ENCODE measurements at regions not wholly inside any gene's neighbourhood (a gene's known extent, or its start where the extent isn't known, plus 50 kb on each side); places are given as distances from the start of the nearest gene placed in this dataset.
"Not testable (repeated sequence)": the region's sequence is repeated elsewhere in the genome, so short reads cannot be mapped to it uniquely, and the experiment has no call there.

DNA sequence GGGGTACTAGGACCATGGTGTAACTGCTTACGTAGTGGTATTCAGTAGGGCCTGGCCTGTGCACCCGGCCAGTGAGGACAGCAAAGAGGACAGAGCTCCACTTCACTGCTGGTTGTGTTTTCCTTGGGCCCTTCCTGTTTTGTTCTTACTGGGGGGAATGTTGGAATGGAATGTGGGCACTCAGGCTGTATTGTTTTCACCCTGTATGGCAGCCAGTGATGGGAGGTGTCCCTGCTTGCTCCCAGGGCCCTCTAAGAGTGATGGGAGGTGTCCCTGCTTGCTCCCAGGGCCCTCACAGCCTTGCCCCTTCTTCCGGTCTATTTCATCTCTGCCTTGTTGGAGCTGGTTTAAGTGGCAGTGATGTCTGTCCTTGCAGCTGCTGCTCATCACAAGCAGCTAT is 158.0 kb downstream of the ATP6V0E2 start:
- H3K27me3 ChIP-seq (replicated peaks; ENCODE audit: insufficient read depth); intact Hi-C loops (cut with DNase I); H3K27ac ChIP-seq; H3K36me3 ChIP-seq; H3K4me1 ChIP-seq (replicated peaks); H3K4me3 ChIP-seq; H3K9me3 ChIP-seq; DNase-seq (ENCODE audit: low spot score): not testable (repeated sequence)
- 73% methylated on average over 3 of the region's 3 CpGs for WGBS

DNA sequence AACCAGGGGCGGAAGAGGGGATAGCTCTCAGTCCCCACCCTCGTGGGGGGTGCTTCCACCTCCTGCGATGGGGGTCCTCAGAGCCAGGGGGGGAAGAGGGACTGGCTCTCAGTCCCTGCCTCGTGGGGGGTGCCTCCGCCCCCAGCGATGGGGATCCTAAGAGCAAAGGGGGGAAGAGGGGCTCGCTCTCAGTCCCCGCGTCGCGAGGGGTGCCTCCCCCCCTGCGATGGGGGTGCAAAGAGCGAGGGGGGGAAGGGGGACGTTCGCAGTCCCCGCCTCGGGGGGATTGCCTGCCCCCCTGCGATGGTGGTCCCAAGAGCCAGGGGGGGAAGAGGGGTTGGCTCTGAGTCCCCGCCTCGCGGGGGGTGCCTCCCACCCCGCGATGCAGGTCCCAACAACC is 159.9 kb downstream of the ATP6V0E2 start:
- DNase-seq (ENCODE audit: low spot score); H3K4me3 ChIP-seq; H3K27ac ChIP-seq; H3K27me3 ChIP-seq (replicated peaks; ENCODE audit: insufficient read depth); H3K4me1 ChIP-seq (replicated peaks); H3K9me3 ChIP-seq; H3K36me3 ChIP-seq; intact Hi-C loops (cut with DNase I): not testable (repeated sequence)
- WGBS = 91% methylated on average over 4 of the region's 23 CpGs

DNA sequence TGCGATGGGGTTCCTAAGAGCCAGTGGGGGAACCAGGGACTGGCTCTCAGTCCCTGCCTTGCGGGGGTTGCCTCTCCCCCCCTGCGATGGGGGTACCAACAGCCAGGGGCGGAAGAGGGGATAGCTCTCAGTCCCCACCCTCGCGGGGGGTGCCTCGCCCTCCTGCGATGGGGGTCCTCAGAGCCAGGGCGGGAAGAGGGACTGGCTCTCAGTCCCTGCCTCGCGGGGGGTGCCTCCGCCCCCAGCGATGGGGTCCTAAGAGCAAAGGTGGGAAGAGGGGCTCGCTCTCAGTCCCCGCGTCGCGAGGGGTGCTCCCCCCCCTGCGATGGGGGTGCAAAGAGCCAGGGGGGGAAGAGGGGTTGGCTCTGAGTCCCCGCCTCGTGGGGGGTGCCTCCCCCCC is 162.0 kb downstream of the ATP6V0E2 start:
- H3K36me3 ChIP-seq; H3K27me3 ChIP-seq (replicated peaks; ENCODE audit: insufficient read depth); H3K4me1 ChIP-seq (replicated peaks); H3K9me3 ChIP-seq; H3K4me3 ChIP-seq; H3K27ac ChIP-seq; intact Hi-C loops (cut with DNase I); DNase-seq (ENCODE audit: low spot score): not testable (repeated sequence)
- 89% methylated on average over 1 of the region's 21 CpGs for WGBS

DNA sequence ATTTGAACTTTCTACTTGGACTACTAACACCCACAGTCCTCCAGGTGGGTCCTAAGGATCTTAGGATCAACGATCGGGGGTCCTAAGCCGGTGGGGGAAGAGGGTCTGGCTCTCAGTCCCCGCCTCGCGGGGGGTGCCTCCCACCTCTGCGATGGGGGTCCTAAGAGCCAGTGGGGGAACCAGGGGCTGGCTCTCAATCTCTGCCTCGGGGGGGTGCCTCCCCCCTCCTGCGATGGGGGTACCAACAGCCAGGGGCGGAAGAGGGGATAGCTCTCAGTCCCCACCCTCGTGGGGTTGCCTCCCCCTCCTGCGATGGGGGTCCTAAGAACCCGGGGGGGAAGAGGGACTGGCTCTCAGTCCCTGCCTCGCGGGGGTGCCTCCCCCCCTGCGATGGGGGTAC is 165.3 kb downstream of the ATP6V0E2 start:
- H3K27me3 ChIP-seq (replicated peaks; ENCODE audit: insufficient read depth); H3K4me1 ChIP-seq (replicated peaks); H3K36me3 ChIP-seq; H3K9me3 ChIP-seq; intact Hi-C loops (cut with DNase I); H3K4me3 ChIP-seq; DNase-seq (ENCODE audit: low spot score); H3K27ac ChIP-seq: not testable (repeated sequence)
- WGBS = 84% methylated on average over 15 of the region's 16 CpGs

DNA sequence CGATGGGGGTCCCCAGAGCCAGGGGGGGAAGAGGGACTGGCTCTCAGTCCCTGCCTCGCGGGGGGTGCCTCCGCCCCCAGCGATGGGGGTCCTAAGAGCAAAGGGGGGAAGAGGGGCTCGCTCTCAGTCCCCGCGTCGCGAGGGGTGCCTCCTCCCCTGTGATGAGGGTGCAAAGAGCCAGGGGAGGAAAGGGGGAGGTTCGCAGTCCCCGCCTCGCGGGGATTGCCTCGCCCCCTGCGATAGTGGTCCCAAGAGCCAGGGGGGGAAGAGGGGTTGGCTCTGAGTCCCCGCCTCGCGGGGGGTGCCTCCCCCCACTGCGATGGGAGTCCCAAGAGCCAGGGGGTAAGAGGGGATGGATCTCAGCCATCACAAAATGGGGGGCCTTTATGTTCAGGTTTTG is 168.5 kb downstream of the ATP6V0E2 start:
- WGBS = no CpG with 5 or more reads among the region's 20 CpGs
- DNase-seq (ENCODE audit: low spot score); H3K4me1 ChIP-seq (replicated peaks); H3K27ac ChIP-seq; H3K36me3 ChIP-seq; H3K9me3 ChIP-seq; H3K27me3 ChIP-seq (replicated peaks; ENCODE audit: insufficient read depth); H3K4me3 ChIP-seq; intact Hi-C loops (cut with DNase I): not testable (repeated sequence)

DNA sequence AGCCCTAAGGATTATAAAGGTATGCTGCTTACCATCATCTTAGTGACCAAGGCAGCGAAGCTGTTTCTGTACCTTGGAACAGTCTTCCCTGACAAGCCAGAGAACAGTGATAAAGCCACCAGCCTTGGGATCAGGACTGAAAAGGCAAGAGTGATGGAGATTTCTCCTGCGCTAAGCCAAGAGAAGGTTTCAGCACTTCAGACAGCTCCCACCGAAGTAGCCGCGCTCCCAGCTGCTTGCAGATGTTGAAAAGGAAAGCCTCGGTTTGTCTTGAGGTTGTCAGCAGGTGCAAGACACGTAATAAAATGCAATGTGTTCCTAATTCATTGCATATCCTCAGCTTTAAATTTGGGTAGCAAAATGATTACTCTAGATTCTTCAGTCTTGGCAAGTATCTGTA is 171.0 kb downstream of the ATP6V0E2 start:
- intact Hi-C loops (cut with DNase I); H3K36me3 ChIP-seq; H3K27ac ChIP-seq; H3K4me3 ChIP-seq; H3K9me3 ChIP-seq; DNase-seq (ENCODE audit: low spot score); H3K27me3 ChIP-seq (replicated peaks; ENCODE audit: insufficient read depth); H3K4me1 ChIP-seq (replicated peaks): not testable (repeated sequence)
- WGBS = 8% methylated on average over 7 of the region's 7 CpGs

DNA sequence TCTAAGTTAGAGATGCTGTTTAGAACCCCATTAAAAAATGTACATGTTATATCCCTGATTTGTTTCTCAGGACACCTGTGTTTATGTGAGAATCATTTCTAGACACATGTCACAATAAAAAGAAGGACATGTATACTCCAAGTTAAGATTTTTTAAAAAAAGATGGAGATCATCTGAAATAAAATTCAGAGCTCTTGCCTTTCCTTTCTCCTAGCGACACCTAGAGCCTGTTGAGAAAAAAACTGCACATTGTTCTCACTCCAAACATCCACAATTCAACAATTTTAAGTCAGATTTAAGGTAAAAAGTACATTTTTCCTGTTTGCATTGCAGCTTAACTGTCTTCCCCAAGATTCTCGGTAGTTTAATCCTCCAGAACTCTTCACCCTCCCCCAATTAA is 171.8 kb downstream of the ATP6V0E2 start:
- H3K4me3 ChIP-seq; DNase-seq (ENCODE audit: low spot score); H3K27ac ChIP-seq; H3K27me3 ChIP-seq (replicated peaks; ENCODE audit: insufficient read depth); intact Hi-C loops (cut with DNase I); H3K9me3 ChIP-seq; H3K36me3 ChIP-seq; H3K4me1 ChIP-seq (replicated peaks): not testable (repeated sequence)
- 16% methylated on average over 2 of the region's 2 CpGs for WGBS

DNA sequence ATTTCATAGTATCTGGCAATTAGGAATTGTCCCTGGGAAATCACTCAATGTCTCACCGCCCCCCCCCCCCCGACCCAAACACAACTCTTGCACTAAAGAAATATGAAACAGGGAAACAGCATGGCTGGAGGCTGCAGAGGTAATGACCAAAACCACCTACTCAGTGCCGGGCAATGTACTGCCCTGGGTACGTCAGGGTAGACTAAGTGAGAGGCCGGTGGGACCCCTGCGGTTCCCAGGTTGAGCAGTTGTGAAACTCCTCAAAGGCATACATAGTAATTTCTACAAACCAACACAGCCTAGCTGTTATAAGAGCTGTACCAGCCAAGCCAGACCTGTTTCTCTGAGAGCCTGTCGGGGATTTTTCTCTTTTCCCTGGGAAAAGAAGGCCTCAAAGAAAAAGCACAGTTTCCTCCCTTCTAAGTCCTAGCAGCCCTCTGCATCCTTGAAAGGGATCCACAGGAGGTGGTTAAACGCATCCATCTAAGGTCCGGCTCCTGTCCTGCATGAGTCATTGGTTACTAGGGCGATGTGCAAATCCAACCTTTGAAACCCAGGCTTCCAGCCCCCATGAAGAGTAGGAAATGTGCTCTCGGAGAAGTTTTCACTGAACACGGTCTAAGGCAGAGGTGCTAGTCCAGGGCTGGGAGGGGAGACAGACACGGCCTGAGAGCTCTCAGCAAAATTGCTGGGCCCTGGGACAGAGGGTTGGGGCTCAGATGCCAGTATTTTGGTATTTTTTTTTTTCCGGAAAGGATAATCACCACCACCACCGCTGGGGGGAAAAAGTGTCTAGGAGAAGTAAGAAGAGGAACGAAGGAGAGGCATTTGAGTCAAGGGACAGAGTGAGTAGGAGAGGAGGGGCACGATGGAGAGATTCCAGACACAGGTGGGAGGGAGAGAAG is 172.8 kb downstream of the ATP6V0E2 start:
- H3K36me3 ChIP-seq; H3K4me1 ChIP-seq (replicated peaks); intact Hi-C loops (cut with DNase I); H3K4me3 ChIP-seq; H3K27me3 ChIP-seq (replicated peaks; ENCODE audit: insufficient read depth); H3K9me3 ChIP-seq; DNase-seq (ENCODE audit: low spot score); H3K27ac ChIP-seq: not testable (repeated sequence)
- WGBS = 37% methylated on average over 12 of the region's 17 CpGs

DNA sequence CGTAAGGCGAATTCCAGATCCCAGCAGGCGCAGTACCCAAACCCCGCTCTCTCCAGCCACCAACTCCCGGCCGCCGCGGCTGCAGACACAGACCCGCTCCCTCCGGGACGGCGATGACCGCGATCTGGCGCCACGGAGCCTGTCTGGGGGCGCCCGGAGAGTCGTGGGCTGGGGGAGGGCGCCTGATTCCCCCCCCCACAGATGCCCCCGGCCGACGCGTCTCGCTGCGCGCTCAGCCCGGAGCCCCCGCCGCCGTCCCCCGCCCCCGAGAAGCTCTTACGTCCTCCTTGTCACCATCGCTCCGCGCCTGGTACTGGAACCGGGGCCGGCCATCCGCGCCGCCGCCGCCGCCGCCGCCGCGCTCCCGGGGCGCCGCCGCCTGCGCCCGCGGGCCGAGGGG is 173.6 kb downstream of the ATP6V0E2 start:
- H3K4me1 ChIP-seq (replicated peaks); H3K36me3 ChIP-seq; DNase-seq (ENCODE audit: low spot score); H3K9me3 ChIP-seq; H3K27me3 ChIP-seq (replicated peaks; ENCODE audit: insufficient read depth); intact Hi-C loops (cut with DNase I); H3K27ac ChIP-seq: not testable (repeated sequence)
- WGBS = under 1% methylated on average over 32 of the region's 57 CpGs
- H3K4me3 ChIP-seq = peak overlapping the region; percentile 32 to 44

DNA sequence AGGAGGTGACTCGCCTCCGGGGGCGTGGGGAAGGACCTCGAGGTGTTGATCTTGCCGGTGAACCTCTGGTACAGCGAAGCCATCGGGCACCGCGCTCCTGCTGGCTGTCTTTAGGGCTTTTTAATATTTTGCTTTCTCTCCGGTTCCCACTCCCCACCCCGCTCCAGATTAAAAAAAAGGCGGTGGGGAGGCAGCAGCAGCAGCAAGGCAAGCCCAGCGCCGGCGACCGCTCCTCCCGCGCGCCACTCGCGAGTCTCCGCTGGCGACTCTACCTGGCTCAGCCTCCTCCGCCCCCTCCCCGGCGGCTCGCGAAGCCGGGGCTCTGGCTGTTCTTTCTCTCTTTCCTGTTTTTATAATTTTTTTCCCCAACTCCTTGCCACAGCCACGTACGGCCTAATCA is 174.0 kb downstream of the ATP6V0E2 start:
- H3K4me1 ChIP-seq (replicated peaks); DNase-seq (ENCODE audit: low spot score); H3K27me3 ChIP-seq (replicated peaks; ENCODE audit: insufficient read depth); H3K9me3 ChIP-seq; H3K36me3 ChIP-seq; intact Hi-C loops (cut with DNase I): not testable (repeated sequence)
- Histone ChIP-seq H3K27ac (peak overlapping the region in 1 of 2 donors; percentile 62), H3K4me3 (peak overlapping the region; percentile 32 to 44)
- WGBS = under 1% methylated on average over 31 of the region's 31 CpGs

DNA sequence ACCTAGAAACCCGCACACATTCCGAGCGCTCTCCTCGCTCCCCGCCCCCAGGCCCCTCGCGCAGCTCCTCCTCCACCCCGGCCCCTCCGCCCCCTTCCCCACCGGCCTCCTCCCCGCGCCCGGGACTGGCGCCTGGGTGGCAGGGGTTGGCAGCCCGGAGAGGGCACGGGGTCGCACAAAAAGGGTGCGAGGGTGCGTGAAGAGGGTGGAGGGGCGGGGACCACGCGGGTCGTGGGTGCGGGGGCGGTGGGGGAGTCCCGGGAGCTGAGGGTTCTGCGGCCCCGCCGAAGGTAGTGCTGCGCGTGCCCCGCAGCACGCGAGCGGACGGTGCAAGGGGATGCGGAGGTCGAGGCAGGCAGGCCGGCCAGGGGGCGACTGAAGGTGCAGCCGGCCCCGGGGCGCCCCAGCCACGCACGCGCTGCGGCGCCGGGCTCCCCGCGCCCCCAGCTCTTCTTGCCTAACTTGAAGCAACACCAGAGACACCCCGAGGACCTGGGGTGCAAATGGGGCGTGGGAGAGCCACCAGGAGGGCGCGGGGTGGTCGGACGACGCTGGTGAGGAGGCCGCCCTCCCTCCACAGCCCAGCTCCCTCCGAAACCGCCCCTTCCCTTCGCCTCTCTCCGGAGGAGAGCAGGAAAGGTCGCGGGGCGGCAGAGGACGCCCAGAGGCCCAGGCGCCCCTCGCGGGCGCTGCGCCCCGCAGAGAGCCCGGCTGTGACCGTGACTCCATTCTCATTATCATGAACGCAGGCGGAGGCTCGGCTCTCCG is 174.7 kb downstream of the ATP6V0E2 start:
- Histone ChIP-seq H3K27ac (peak overlapping the region in 1 of 2 donors; percentile 62), H3K4me3 (peak overlapping the region; percentile 32 to 44)
- H3K9me3 ChIP-seq; H3K27me3 ChIP-seq (replicated peaks; ENCODE audit: insufficient read depth); DNase-seq (ENCODE audit: low spot score); intact Hi-C loops (cut with DNase I); H3K4me1 ChIP-seq (replicated peaks); H3K36me3 ChIP-seq: not testable (repeated sequence)
- 1% methylated on average over 53 of the region's 79 CpGs for WGBS
